ENCODE measurements at regions not wholly inside any gene's neighbourhood (a gene's known extent, or its start where the extent isn't known, plus 50 kb on each side); places are given as distances from the start of the nearest gene placed in this dataset.

DNA sequence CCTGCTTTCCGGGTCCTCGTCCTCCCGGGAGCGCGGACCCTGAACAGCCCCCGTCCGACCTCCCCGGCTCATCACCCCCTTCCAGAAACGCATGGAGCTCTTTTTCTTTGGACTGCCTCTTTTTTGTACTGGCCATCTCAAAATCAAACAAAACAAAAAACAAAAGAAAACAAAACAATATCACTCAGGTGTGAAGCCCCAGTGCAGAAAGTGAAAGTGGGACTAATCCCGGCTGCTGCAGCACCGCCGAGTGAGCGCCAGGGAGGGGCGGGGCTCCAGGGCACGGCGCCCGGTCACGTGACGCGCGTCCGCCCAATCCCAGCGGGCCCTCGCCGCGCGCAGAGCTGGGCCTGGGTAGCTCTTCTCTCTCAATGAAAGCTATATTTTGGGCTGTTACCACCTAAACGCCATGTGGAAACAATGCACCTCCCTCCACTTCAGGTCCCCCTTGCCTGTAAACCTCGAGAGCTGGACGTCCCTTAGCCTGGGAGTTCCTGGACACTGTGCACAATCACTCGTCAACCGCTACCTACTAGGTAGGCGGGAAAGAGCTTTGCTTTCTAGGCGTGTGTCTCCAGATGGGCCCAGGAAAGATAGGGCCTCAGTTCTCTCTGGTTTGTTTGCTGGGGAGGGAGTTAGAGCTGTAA lies 93.7 kb upstream of the PRDM1 start:
- no peaks in the 10 kb centered on the region for H3K9me3 ChIP-seq
- H3K36me3 ChIP-seq = no peaks in the 10 kb centered on the region
- intact Hi-C loops (cut with DNase I; ENCODE audit: low total_unique reads) = no loop called here
- TF ChIP-seq, protein P1, sequence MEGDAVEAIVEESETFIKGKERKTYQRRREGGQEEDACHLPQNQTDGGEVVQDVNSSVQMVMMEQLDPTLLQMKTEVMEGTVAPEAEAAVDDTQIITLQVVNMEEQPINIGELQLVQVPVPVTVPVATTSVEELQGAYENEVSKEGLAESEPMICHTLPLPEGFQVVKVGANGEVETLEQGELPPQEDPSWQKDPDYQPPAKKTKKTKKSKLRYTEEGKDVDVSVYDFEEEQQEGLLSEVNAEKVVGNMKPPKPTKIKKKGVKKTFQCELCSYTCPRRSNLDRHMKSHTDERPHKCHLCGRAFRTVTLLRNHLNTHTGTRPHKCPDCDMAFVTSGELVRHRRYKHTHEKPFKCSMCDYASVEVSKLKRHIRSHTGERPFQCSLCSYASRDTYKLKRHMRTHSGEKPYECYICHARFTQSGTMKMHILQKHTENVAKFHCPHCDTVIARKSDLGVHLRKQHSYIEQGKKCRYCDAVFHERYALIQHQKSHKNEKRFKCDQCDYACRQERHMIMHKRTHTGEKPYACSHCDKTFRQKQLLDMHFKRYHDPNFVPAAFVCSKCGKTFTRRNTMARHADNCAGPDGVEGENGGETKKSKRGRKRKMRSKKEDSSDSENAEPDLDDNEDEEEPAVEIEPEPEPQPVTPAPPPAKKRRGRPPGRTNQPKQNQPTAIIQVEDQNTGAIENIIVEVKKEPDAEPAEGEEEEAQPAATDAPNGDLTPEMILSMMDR (IDR thresholded peaks at IDR 0.05) = no peak
- TF ChIP-seq POLR2A (IDR thresholded peaks at IDR 0.05) = peak; percentile 48 to 77
- peak overlapping the region; percentile 67 to 76 for H3K4me3 ChIP-seq
- peak overlapping the region; percentile 87 to 91 for H3K27ac ChIP-seq
- peaks cover 0 to 17% of the 10 kb centered on the region in 2 donors for H3K27me3 ChIP-seq
- peak; percentile 87 for DNase-seq
- H3K4me1 ChIP-seq = no peaks in the 10 kb centered on the region

DNA sequence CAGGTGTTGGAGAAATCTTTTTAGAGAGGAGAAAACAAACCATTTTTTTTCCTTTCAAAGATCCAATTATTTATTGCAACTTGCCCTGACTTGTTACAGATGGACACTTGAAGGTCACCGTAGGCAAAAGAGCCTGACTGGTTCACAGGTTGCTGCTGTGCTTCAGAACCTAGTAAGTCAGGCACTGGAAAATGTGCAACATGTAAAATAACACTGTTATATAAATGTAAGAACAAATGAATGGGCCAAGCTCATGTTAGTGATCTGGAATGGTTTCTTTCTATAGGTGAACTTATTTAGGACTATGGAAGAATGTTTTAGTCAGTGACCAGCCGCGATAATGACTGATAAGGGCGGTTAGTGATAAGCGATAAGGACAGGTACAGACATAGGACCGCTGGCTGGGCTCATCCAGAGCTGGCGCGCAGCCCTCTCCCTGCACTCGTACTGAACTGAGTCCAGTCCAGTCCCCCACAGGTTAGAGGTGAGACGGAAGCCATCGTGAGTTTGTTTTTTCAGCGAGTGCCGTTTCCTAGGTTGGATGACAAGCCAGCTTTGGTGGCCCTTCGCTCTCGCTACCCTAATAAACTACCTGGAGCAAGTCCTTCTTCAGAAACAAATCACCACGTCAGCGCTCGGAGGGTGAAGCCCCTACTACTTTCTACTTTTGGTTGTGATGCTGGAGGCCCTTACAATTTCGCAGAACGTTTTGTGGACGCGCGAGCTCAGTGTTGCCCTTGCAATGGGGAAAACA lies 94.4 kb upstream of the PRDM1 start:
- intact Hi-C loops (cut with DNase I; ENCODE audit: low total_unique reads) = no loop called here
- H3K4me3 ChIP-seq = peak overlapping the region; percentile 67 to 76
- peaks cover 0 to 10% of the 10 kb centered on the region in 2 donors for H3K27me3 ChIP-seq
- DNase-seq = peak in 1 of 2 donors; percentile 49
- H3K36me3 ChIP-seq = no peaks in the 10 kb centered on the region
- H3K27ac ChIP-seq = peak overlapping the region; percentile 87 to 91
- no peaks in the 10 kb centered on the region for H3K4me1 ChIP-seq
- TF ChIP-seq, protein P1 (IDR thresholded peaks at IDR 0.05) = no peak
- no peak for TF ChIP-seq POLR2A (IDR thresholded peaks at IDR 0.05)
- H3K9me3 ChIP-seq = no peaks in the 10 kb centered on the region

DNA sequence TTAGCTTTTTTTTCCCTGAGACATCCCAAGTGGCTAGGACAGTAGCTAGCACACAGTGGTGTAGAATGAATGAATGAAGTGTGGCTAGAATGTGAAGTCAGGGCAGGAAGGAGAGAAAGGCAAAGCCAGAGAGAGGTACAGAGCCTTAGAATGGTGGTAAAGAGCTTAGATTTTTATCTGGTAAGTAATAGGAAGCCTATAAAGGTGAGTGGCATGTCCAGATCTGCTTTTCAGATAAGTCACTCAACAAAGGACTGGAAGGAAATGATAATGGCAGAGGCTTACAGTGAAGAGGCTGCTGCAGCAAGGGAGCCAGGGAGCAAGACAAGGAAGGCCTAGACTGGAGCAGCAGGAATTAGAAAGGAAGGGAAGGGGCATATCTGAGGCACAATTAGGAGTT lies 96.0 kb upstream of the PRDM1 start:
- Histone ChIP-seq H3K36me3 (no peaks in the 10 kb centered on the region), H3K9me3 (no peaks in the 10 kb centered on the region), H3K4me1 (no peaks in the 10 kb centered on the region), H3K4me3 (no peak overlapping the region), H3K27me3 (no peaks in the 10 kb centered on the region), H3K27ac (no peak overlapping the region)
- TF ChIP-seq, protein P1 (IDR thresholded peaks at IDR 0.05) = no peak
- TF ChIP-seq POLR2A (IDR thresholded peaks at IDR 0.05) = no peak
- no peak for DNase-seq
- intact Hi-C loops (cut with DNase I; ENCODE audit: low total_unique reads) = no loop called here

DNA sequence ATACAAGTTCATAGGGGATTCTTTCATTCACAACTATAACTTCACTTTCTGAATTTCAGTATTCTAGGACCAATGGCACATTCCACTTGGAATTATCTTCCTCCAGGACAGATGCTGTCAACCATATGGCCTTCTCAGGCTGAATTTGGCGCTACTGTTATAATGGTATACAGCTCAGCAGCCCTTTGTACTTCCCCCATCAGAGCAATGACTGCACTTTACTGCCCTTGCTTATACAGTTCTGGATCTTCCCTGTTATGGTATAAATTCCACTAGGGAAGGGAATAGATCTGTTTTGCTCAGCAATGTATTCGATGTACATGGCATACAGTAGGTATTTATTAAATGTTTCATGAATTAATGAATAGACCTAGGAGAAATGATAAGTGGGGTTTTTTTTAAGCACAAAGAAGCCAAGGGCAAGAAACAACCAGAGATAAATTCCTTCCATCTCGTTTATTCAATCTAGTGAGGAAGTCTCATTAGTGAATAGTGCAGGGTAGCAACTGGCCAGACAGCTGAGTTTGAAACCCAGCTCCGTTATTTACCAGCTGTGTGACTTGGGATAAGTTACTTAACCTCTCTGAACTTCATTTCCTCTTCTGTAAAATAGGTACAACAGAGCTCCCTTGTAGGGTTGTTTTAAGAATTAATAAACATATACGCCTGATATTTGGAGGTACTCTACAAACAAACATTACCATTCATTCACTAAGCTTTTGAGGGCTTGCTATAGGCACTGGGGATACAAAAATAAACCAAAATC lies 97.1 kb upstream of the PRDM1 start:
- H3K4me3 ChIP-seq = no peak overlapping the region
- H3K9me3 ChIP-seq = no peaks in the 10 kb centered on the region
- intact Hi-C loops (cut with DNase I; ENCODE audit: low total_unique reads) = no loop called here
- no peaks in the 10 kb centered on the region for H3K27me3 ChIP-seq
- H3K4me1 ChIP-seq = no peaks in the 10 kb centered on the region
- no peak for TF ChIP-seq POLR2A (IDR thresholded peaks at IDR 0.05)
- TF ChIP-seq, protein P1 (IDR thresholded peaks at IDR 0.05) = no peak
- no peak overlapping the region for H3K27ac ChIP-seq
- DNase-seq = no peak
- H3K36me3 ChIP-seq = no peaks in the 10 kb centered on the region

DNA sequence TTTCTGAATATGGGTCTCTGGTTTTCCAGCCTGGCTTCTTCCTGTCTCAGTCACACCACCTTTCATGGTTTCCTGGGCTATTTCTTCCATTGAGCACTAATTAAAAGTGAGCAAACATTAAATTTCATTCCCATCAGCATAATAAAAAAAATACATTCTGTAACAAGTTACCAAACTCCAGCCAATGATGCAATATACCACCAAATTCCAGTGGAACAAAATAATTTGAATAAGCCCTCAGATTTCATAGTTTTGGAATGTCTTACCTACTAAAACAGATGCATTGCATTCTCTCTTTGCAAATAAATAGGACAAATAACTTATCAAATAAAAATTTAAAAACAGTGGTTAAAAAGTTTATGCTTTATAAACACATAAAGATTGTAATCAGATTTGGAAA lies 97.8 kb upstream of the PRDM1 start:
- H3K27me3 ChIP-seq = no peaks in the 10 kb centered on the region
- no peak overlapping the region for H3K27ac ChIP-seq
- no peaks in the 10 kb centered on the region for H3K4me1 ChIP-seq
- TF ChIP-seq, protein P1 (IDR thresholded peaks at IDR 0.05) = no peak
- TF ChIP-seq POLR2A (IDR thresholded peaks at IDR 0.05) = no peak
- intact Hi-C loops (cut with DNase I; ENCODE audit: low total_unique reads) = no loop called here
- H3K36me3 ChIP-seq = no peaks in the 10 kb centered on the region
- H3K4me3 ChIP-seq = no peak overlapping the region
- no peaks in the 10 kb centered on the region for H3K9me3 ChIP-seq
- no peak for DNase-seq
